ENCODE measurements at regions not wholly inside any gene's neighbourhood (a gene's known extent, or its start where the extent isn't known, plus 50 kb on each side); places are given as distances from the start of the nearest gene placed in this dataset.

GRCh38 chr20:48421547-48421946 lies 406.3 kb downstream of the PREX1 start:
- peak; percentile 38 for TF ChIP-seq CTCF (IDR thresholded peaks at IDR 0.05; ENCODE audit: insufficient read depth, missing control alignments)
- FAIRE-seq (no peak), DNase-seq (ENCODE audit: insufficient read length, low spot score) (no peak)

GRCh38 chr20:48420176-48420575 lies 407.6 kb downstream of the PREX1 start:
- no peak for TF ChIP-seq CTCF (IDR thresholded peaks at IDR 0.05; ENCODE audit: insufficient read depth, missing control alignments)
- no peak for FAIRE-seq
- DNase-seq (ENCODE audit: insufficient read length, low spot score), result no peak

GRCh38 chr20:48419173-48419572 lies 408.6 kb downstream of the PREX1 start:
- no peak for TF ChIP-seq CTCF (IDR thresholded peaks at IDR 0.05; ENCODE audit: insufficient read depth, missing control alignments)
- no peak for DNase-seq (ENCODE audit: insufficient read length, low spot score)
- FAIRE-seq, result no peak

GRCh38 chr20:48416002-48416401 lies 411.8 kb downstream of the PREX1 start:
- TF ChIP-seq CTCF (IDR thresholded peaks at IDR 0.05; ENCODE audit: insufficient read depth, missing control alignments), result no peak
- no peak for FAIRE-seq
- DNase-seq (ENCODE audit: insufficient read length, low spot score), result no peak

GRCh38 chr20:48414786-48415185 lies 413.0 kb downstream of the PREX1 start:
- no peak for TF ChIP-seq CTCF (IDR thresholded peaks at IDR 0.05; ENCODE audit: insufficient read depth, missing control alignments)
- DNase-seq (ENCODE audit: insufficient read length, low spot score) (no peak), FAIRE-seq (no peak)

- DNase-seq (ENCODE audit: insufficient read length, low spot score) (no peak), FAIRE-seq (no peak)
- no peak for TF ChIP-seq CTCF (IDR thresholded peaks at IDR 0.05; ENCODE audit: insufficient read depth, missing control alignments)
These were observed 415.8 kb downstream of the PREX1 start for GRCh38 chr20:48411919-48412522.

- FAIRE-seq, result no peak
- no peak for TF ChIP-seq CTCF (IDR thresholded peaks at IDR 0.05; ENCODE audit: insufficient read depth, missing control alignments)
These were observed 416.6 kb downstream of the PREX1 start for GRCh38 chr20:48411245-48411644.

More at GRCh38 chr20:48411245-48411644, 416.6 kb downstream of the PREX1 start:
- DNase-seq (ENCODE audit: insufficient read length, low spot score), result no peak
